Activated CD4-positive, alpha-beta T cell treated with anti-CD3 and anti-CD28 coated beads for 36 hours (primary cell): ENCODE measurements at regions not wholly inside any gene's neighbourhood (a gene's known extent, or its start where the extent isn't known, plus 50 kb on each side); places are given as distances from the start of the nearest gene placed in this dataset.
A peak's percentile ranks its signal among the peaks of the same experiment; 100 is the strongest.

Source experiments
- ATAC-seq: fragments of 200-7000 bp; cut with Tn5 transposase; one replicate; pipeline ENCODE4 v1.10.0; 2021; ENCODE audit warnings: mild to moderate bottlenecking, moderate library complexity
- CTCF ChIA-PET: fragments of 350-600 bp; sonication (Branson Sonifier 250); formaldehyde crosslinking; loops from one replicate; lab custom pipeline; 2021; ENCODE audit warnings: antibody characterized with exemption; lab: Charles Lee
- POLR2A ChIA-PET: fragments of 350-600 bp; sonication (Branson Sonifier 250); formaldehyde crosslinking; loops from one replicate; lab custom pipeline; 2021; ENCODE audit warnings: antibody characterized with exemption, inconsistent platforms; lab: Charles Lee
- DNase-seq: peaks from one replicate; pipeline ENCODE4 v3.0.0-alpha.2; 2020
- H3K27ac Mint-ChIP-seq: one replicate; pipeline ENCODE4 v1.8.0; 2021; ENCODE audit warnings: mixed read lengths
- H3K27me3 Mint-ChIP-seq: one replicate; pipeline ENCODE4 v1.8.0; 2021; ENCODE audit warnings: mixed read lengths
- H3K36me3 Mint-ChIP-seq: one replicate; pipeline ENCODE4 v1.8.0; 2021; ENCODE audit warnings: low read depth, mixed read lengths
- H3K4me1 Mint-ChIP-seq: one replicate; pipeline ENCODE4 v1.8.0; 2021; ENCODE audit warnings: mixed read lengths
- H3K4me3 Mint-ChIP-seq: one replicate; pipeline ENCODE4 v1.8.0; 2021; ENCODE audit warnings: mild to moderate bottlenecking, moderate library complexity, mixed read lengths
- H3K9me3 Mint-ChIP-seq: one replicate; pipeline ENCODE4 v1.8.0; 2021; ENCODE audit warnings: low read depth, mixed read lengths
- intact Hi-C, 2 experiments: fragments of 100-400 bp; cut with DNase I in 1 of 2; cut with micrococcal nuclease in 1 of 2; formaldehyde crosslinking; loops; one replicate each; pipeline versions ENCODE4 v1.14.2 to v1.15.1; 2022 to 2024; cut with DNase I, micrococcal nuclease

DNA sequence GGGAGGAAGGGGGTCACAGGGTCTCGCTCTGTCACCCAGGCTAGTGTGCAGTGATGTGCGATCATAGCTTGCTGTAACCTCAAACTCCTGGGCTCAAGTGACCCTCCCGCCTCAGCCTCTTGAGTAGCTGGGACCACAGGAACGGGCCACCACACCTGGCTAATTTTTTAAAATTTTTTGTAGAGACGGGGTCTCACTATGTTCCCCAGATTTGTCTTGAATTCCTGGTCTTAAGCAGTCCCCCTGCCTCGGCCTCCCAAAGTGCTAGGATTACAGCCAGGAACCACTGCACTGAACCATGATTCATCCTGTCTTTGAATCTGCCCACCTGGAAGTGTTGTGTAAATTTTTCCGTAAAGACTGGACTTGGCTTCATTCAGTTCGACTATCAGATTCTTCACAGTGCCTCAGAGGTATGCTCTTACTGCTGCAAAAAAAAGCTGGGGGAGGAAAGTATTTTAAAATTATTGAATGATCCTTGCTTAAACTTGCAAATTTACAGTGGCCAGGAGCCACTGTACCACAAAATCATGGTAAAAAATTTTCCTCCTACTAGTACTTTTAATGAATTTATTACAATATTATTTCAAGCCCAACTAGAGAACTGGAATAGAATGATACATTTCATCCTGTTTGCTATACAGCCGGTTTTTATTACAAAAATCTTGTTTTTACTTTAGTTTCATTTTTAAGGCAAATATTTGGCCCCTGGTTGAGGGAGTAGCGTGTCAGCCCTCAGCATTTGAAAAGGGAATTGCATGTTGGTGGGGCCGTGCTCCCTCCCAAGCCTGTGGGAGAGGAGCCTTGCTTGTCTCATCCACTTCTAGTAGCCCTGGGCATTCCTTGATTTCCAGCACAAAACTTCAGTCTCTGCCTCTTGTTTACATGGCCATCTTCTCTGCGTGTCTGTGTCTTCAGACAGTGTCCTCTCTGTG, 202.5 kb upstream of the SGK1 start:
- CTCF ChIA-PET: interaction anchor here (0.7 to 0.9 kb wide), 2 partner anchors 120 to 199 kb away, joined by 3 read pairs; no protein-coding TSS in a partner anchor
- POLR2A ChIA-PET: interaction anchor here (0.6 to 0.7 kb wide), 2 partner anchors 14 to 27 kb away, joined by 3 to 7 read pairs; no protein-coding TSS in a partner anchor
- H3K27me3 Mint-ChIP-seq: no peaks in the 10 kb centered on the region
- no peaks in the 10 kb centered on the region for H3K9me3 Mint-ChIP-seq
- peaks cover 33% of the 10 kb centered on the region for H3K4me1 Mint-ChIP-seq
- DNase-seq (no peak), ATAC-seq (no peak)
- H3K36me3 Mint-ChIP-seq: no peaks in the 10 kb centered on the region
- intact Hi-C loops: loop anchor here in 1 of 2 experiments (10.0 kb wide), 1 partner anchor 114 kb away; no protein-coding TSS in a partner anchor
- peak overlapping the region; percentile 83 for H3K27ac Mint-ChIP-seq
- no peak overlapping the region for H3K4me3 Mint-ChIP-seq

DNA sequence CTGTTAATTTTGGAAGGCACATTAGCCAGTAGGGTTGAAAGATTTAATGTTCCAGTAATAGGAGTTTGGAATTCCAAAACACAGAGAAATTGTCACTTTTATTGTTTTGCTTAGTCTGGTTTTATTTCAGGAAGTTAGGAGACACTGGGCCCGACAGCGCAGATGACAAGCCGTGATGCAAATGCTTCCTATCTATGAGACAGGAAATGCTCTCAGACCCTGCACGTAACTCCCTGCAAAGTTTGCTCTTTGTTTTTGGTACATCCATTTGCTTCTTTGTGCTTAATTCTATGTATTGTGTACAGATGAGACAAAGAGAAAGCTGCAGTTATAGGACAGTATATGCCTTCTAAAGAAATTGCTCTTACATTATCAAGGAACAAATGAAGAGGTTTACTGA, 201.6 kb upstream of the SGK1 start:
- ChIA-PET POLR2A (interaction anchor here (0.6 to 0.7 kb wide), 2 partner anchors 15 to 28 kb away, joined by 3 to 7 read pairs; no protein-coding TSS in a partner anchor), CTCF (interaction anchor here (0.7 kb wide), 1 partner anchor 200 kb away, joined by 3 read pairs; no protein-coding TSS in a partner anchor)
- no peaks in the 10 kb centered on the region for H3K27me3 Mint-ChIP-seq
- peak overlapping the region; percentile 83 for H3K27ac Mint-ChIP-seq
- intact Hi-C loops: no loop called here
- no peaks in the 10 kb centered on the region for H3K9me3 Mint-ChIP-seq
- peak; percentile 82 for ATAC-seq
- H3K4me1 Mint-ChIP-seq: peaks cover 31% of the 10 kb centered on the region
- DNase-seq: peak; percentile 59
- H3K36me3 Mint-ChIP-seq: no peaks in the 10 kb centered on the region
- peak overlapping the region; percentile 21 for H3K4me3 Mint-ChIP-seq

DNA sequence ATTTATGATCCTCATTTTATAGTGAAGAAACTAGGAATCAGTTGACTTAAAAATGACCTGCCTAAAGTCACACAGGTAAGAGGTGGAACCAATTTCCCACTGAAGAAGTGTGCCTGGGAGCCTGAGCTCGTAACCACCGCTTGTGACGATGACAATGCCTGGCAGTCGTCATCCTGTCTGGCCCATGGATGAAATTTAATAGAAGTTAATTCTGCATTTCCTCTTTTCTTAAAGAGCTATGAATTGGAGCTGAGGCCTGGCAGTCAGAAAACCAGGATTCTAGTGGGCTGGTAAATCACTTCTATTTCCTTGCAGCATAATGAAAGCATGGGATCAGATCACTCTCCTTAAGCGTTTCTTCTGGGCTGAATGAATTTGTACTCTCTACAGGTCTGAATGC, 200.0 kb upstream of the SGK1 start:
- Mint-ChIP-seq H3K27ac (no peak overlapping the region), H3K4me3 (no peak overlapping the region), H3K9me3 (no peaks in the 10 kb centered on the region), H3K27me3 (no peaks in the 10 kb centered on the region), H3K4me1 (peaks cover 22% of the 10 kb centered on the region), H3K36me3 (no peaks in the 10 kb centered on the region)
- ATAC-seq: no peak
- intact Hi-C loops: no loop called here
- DNase-seq: no peak
- CTCF ChIA-PET: no interaction called here
- POLR2A ChIA-PET: no interaction called here

DNA sequence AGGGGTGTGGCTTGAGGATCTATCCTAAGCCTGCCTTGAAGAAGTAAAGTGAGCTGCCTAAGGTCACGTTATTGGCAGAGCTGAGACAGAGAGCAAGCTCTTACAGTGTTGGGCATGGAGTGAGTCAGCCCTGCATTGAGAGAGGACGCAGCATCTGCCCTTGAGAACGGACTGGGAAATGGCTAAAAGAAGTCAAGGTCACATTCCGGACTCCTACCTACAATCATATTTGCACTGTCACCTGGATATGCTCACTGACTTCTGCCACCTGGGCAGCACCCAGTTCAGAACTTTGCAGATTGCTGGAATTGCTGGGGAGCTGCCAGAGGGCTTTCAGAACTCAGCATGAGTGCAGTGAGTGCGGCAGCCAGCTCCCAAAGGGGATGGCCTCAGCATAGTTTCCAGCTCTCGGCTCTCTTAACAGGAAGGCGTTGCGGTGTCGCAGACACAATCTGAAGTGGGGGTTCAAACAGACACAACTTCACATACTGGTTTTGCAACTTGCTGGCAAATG, 199.3 kb upstream of the SGK1 start:
- CTCF ChIA-PET: interaction anchor here (0.6 kb wide), 1 partner anchor 343 kb away, joined by 5 read pairs; no protein-coding TSS in a partner anchor
- Mint-ChIP-seq H3K27ac (no peak overlapping the region), H3K27me3 (no peaks in the 10 kb centered on the region), H3K4me3 (no peak overlapping the region), H3K4me1 (peaks cover 20% of the 10 kb centered on the region), H3K9me3 (no peaks in the 10 kb centered on the region), H3K36me3 (no peaks in the 10 kb centered on the region)
- intact Hi-C loops: no loop called here
- ATAC-seq (no peak), DNase-seq (no peak)
- POLR2A ChIA-PET: no interaction called here

DNA sequence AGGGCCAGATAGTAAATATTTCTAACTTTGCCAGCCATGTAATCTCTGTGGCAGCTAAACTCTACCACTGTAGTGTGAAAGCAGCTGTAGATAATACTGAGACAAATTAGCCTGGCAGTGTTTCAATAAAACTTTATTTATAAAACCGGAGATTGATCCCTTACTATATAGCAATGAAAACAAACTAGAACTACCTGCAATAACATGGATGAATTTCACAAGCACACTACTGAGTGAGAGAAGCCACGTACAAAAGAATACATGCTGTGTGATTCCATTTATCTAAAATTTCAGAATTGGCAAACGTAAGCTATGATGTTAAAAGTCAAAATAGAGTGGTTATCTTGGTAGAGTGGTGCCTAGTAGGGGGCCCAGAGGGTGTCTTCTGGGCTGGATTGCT, 198.7 kb upstream of the SGK1 start:
- Mint-ChIP-seq H3K4me1 (peaks cover 20% of the 10 kb centered on the region), H3K27ac (no peak overlapping the region), H3K27me3 (no peaks in the 10 kb centered on the region), H3K9me3 (no peaks in the 10 kb centered on the region), H3K36me3 (no peaks in the 10 kb centered on the region), H3K4me3 (no peak overlapping the region)
- DNase-seq (no peak), ATAC-seq (no peak)
- CTCF ChIA-PET: no interaction called here
- POLR2A ChIA-PET: no interaction called here
- intact Hi-C loops: no loop called here

DNA sequence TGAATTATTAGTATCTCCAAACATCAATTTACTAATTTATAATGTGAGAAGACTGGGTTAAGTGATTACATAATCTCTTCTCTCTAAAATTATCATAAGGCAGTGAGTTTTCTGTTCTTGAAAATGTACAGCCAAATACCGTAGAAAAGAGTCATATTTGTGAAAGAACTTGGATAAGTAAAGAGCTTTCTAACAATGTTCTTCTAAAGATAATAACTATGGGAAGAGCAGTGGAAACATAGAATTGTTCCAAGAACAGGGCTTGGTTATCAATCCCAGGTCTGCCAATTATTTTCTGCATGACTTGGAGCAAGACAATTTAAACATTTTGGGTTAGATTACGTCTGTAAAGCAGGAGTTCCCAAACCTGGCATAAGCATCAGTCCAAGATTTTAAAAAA, 198.1 kb upstream of the SGK1 start:
- Mint-ChIP-seq H3K4me1 (peaks cover 19% of the 10 kb centered on the region), H3K4me3 (no peak overlapping the region), H3K36me3 (no peaks in the 10 kb centered on the region), H3K27ac (no peak overlapping the region), H3K9me3 (no peaks in the 10 kb centered on the region), H3K27me3 (no peaks in the 10 kb centered on the region)
- intact Hi-C loops: no loop called here
- ChIA-PET CTCF (no interaction called here), POLR2A (no interaction called here)
- ATAC-seq (no peak), DNase-seq (no peak)

DNA sequence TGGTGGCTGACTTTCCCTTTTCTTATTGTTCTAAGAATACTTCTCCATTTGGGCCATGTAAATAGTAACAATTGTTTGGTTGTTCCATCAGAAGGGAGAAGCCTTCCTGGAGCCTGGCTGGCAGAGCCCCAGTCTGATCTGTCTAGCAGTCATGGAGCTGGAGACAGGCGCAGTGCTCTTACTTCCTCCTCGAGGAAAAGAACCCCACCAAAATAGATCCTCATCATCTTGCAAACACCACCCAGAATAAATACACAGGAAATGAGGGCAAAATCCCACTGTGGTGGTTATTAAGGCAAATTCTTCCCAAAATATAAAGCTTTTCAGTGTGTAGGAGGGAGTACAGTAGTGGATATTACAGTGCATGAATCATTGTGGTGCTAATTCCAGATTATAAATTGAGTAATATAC, 195.1 kb upstream of the SGK1 start:
- ATAC-seq (no peak), DNase-seq (no peak)
- H3K9me3 Mint-ChIP-seq: no peaks in the 10 kb centered on the region
- intact Hi-C loops: no loop called here
- ChIA-PET POLR2A (interaction anchor here (0.6 kb wide), 1 partner anchor 192 kb away, joined by 3 read pairs; no protein-coding TSS in a partner anchor), CTCF (interaction anchor here (1.2 to 1.3 kb wide), 2 partner anchors 9 to 339 kb away, joined by 3 to 5 read pairs; no protein-coding TSS in a partner anchor)
- no peaks in the 10 kb centered on the region for H3K4me1 Mint-ChIP-seq
- H3K27me3 Mint-ChIP-seq: no peaks in the 10 kb centered on the region
- no peak overlapping the region for H3K4me3 Mint-ChIP-seq
- no peaks in the 10 kb centered on the region for H3K36me3 Mint-ChIP-seq
- H3K27ac Mint-ChIP-seq: no peak overlapping the region

DNA sequence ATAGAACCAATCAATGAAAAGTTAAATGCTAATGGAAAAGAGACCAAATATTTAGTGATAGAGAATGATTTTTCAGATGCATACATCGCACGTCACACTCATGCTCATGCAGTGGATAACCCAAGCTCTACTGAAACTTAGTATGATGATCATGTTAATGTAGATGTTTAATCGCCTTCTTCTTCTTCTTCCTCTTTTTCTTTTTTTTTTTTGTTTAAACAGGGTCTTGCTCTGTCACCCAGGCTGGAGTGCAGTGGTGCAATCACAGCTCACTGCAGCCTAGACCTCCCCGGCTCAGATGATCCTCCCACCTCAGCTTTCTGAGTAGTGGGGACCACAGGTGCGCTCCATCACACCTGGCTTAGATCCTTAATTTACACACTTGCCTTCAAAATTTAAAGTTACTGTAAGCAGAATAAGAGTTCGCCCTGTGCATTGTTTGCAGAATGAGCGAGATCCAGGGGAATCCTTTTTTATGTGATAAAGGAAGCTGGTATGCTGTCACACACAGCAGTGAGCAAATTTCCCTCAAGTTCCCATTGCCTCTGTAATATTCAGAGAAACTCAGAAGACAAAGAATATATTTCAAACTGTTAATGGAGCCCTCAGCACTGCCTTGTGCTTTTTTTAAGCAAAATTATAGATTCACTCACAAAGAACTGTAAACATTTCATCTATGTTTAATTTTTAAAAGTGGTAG, 194.2 kb upstream of the SGK1 start:
- no peaks in the 10 kb centered on the region for H3K4me1 Mint-ChIP-seq
- no peaks in the 10 kb centered on the region for H3K27me3 Mint-ChIP-seq
- H3K4me3 Mint-ChIP-seq: no peak overlapping the region
- POLR2A ChIA-PET: no interaction called here
- H3K9me3 Mint-ChIP-seq: no peaks in the 10 kb centered on the region
- DNase-seq: no peak
- no peaks in the 10 kb centered on the region for H3K36me3 Mint-ChIP-seq
- CTCF ChIA-PET: no interaction called here
- no peak for ATAC-seq
- intact Hi-C loops: no loop called here
- H3K27ac Mint-ChIP-seq: no peak overlapping the region

DNA sequence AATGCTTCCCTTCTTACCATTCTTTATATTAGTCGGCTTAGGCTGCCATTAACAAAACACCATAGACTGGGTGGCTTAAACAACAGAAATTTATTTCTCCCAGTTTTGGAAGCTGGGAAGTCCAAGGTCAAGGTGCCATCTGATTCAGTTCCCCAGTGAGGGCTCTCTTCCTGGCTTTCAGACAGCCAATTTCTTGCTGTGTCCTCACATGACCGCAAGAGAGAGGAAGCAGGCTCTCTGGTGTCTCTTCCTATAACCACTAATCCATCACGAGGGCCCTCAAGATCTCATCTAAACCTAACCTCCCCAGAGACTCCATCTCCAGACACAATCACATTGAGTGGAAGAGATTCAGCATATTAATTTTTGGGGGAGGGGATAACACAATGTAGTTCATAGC, 193.0 kb upstream of the SGK1 start:
- ATAC-seq (no peak), DNase-seq (no peak)
- Mint-ChIP-seq H3K27me3 (no peaks in the 10 kb centered on the region), H3K4me3 (no peak overlapping the region), H3K4me1 (no peaks in the 10 kb centered on the region), H3K36me3 (no peaks in the 10 kb centered on the region), H3K27ac (no peak overlapping the region), H3K9me3 (no peaks in the 10 kb centered on the region)
- POLR2A ChIA-PET: no interaction called here
- intact Hi-C loops: no loop called here
- CTCF ChIA-PET: no interaction called here

DNA sequence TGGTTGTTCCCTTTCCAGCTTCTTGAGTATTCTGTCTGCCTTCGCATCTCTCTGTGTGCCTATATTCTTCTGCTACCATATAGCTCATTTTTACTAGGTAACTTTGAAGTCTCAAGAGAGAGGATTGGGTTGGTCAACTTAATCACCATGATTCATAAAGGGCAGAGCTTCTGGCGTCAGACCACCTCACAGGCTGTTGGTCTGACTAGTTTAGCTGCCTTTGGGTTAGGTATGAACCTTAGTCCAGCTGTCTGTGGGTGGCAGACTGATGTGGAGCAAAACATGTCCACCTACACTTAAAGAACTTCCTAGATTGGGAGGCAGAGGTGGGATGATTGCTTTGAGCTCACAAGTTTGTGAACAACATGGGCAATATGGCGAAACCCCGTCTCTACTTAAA, 192.2 kb upstream of the SGK1 start:
- no peaks in the 10 kb centered on the region for H3K36me3 Mint-ChIP-seq
- ATAC-seq (no peak), DNase-seq (no peak)
- intact Hi-C loops: no loop called here
- no peaks in the 10 kb centered on the region for H3K9me3 Mint-ChIP-seq
- H3K4me1 Mint-ChIP-seq: no peaks in the 10 kb centered on the region
- H3K4me3 Mint-ChIP-seq: no peak overlapping the region
- ChIA-PET POLR2A (no interaction called here), CTCF (no interaction called here)
- H3K27ac Mint-ChIP-seq: no peak overlapping the region
- no peaks in the 10 kb centered on the region for H3K27me3 Mint-ChIP-seq

DNA sequence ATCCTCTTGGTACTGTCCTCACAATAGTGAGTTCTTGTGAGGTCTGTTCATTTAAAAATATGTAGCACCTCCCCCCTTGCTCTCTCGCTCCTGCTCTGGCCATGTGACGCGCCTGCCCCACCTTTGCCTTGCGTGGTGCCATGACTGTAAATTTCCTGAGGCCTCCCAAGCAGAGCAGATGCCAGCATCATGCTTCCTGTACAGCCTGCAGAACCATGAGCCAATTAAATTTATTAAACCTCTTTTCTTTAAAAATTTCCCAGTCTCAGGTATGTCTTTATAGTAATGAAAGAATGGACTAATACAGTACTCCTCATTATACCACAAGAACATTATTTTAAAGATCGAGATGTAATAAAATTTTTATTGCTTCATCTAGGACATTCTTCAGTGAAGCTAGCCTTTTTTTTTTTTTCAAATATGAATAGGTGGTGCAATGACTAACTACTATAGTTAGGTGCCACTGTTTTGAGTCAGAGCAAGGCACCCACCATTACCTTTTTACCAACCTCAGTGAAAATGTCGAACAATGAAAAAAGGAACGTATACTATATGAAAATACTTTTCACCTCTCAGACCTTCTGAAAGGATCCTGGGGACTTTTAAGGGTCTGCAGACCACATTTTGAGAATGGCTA, 191.1 kb upstream of the SGK1 start:
- DNase-seq: no peak
- H3K4me1 Mint-ChIP-seq: no peaks in the 10 kb centered on the region
- no peak overlapping the region for H3K4me3 Mint-ChIP-seq
- H3K27ac Mint-ChIP-seq: no peak overlapping the region
- ChIA-PET CTCF (no interaction called here), POLR2A (no interaction called here)
- H3K27me3 Mint-ChIP-seq: no peaks in the 10 kb centered on the region
- ATAC-seq: peak; percentile 58
- H3K9me3 Mint-ChIP-seq: no peaks in the 10 kb centered on the region
- intact Hi-C loops: no loop called here
- no peaks in the 10 kb centered on the region for H3K36me3 Mint-ChIP-seq
